ENCODE measurements at regions not wholly inside any gene's neighbourhood (a gene's known extent, or its start where the extent isn't known, plus 50 kb on each side); places are given as distances from the start of the nearest gene placed in this dataset.

DNA sequence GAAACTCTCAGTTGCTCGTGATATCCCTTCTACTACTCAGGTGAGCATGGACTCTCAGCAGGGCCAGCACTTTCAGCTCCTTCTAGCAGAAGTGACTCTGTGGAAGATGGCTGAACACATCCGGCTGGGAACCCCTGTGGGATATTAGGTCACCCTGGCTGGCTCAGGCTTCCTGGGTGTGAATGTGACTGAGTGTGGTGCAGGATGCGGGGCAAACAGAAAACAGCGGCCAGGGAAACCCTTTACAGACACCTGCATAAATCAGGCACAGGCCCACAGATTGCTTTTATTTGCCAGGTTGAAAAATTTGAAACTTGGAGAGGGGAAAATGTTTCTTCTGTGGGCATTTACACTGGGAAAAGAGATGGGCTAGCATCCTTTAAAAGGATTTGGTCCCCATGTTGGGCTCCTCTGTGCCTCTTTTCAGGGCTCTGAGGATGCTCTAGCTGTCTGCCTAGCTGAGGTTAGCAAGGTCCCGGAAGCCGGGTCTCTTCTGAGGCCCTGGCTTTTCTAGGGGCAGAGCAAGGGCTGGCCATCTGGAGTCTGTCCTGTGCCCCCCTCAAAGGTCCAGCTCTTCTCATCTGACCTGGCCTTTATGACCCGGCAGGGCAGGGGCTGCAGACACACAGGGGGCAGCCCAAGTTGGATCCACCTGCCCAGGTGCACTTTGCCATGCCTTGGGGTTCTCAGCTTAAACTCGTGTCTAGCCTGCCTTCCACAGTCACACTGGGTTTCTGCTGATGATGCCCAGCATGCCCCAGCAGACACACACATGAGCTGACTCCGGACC, 243.0 kb downstream of the SIPA1L2 start:
- DNase-seq (ENCODE audit: low read depth) (no peak), FAIRE-seq (peak; percentile 47)
- Histone ChIP-seq H3K27me3 (ENCODE audit: control insufficient read depth, insufficient read depth, low read length) (no peaks in the 10 kb centered on the region), H3K4me3 (ENCODE audit: low read depth, low read length) (no peak overlapping the region), H3K36me3 (ENCODE audit: control insufficient read depth, insufficient read depth, low read length) (no peaks in the 10 kb centered on the region)
- TF ChIP-seq, protein P1, sequence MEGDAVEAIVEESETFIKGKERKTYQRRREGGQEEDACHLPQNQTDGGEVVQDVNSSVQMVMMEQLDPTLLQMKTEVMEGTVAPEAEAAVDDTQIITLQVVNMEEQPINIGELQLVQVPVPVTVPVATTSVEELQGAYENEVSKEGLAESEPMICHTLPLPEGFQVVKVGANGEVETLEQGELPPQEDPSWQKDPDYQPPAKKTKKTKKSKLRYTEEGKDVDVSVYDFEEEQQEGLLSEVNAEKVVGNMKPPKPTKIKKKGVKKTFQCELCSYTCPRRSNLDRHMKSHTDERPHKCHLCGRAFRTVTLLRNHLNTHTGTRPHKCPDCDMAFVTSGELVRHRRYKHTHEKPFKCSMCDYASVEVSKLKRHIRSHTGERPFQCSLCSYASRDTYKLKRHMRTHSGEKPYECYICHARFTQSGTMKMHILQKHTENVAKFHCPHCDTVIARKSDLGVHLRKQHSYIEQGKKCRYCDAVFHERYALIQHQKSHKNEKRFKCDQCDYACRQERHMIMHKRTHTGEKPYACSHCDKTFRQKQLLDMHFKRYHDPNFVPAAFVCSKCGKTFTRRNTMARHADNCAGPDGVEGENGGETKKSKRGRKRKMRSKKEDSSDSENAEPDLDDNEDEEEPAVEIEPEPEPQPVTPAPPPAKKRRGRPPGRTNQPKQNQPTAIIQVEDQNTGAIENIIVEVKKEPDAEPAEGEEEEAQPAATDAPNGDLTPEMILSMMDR (IDR thresholded peaks at IDR 0.05; ENCODE audit: insufficient read depth, low read length, severe bottlenecking), result no peak

DNA sequence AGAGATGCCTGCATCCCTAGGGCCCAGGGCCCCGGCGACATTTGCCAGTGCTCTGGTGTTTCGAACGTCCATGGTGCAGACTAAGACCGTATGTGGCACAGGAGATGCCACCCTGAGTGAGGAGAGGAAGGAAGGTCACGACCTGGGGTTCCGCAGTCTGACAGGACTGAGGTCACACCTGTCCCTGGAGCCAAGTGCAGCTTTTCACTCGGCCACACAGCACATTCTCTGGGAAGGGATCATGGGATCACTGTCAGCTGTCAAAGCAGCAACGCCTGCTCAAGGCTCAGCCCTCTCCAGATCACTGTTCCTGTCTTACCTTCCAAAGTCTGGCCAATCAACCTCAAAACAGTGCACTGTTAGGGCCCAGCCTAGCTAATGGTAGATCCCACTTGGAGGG, 243.6 kb downstream of the SIPA1L2 start:
- Histone ChIP-seq H3K36me3 (ENCODE audit: control insufficient read depth, insufficient read depth, low read length) (no peaks in the 10 kb centered on the region), H3K4me3 (ENCODE audit: low read depth, low read length) (no peak overlapping the region), H3K27me3 (ENCODE audit: control insufficient read depth, insufficient read depth, low read length) (no peaks in the 10 kb centered on the region)
- TF ChIP-seq, protein P1 (IDR thresholded peaks at IDR 0.05; ENCODE audit: insufficient read depth, low read length, severe bottlenecking), result no peak
- no peak for DNase-seq (ENCODE audit: low read depth)
- FAIRE-seq, result no peak

DNA sequence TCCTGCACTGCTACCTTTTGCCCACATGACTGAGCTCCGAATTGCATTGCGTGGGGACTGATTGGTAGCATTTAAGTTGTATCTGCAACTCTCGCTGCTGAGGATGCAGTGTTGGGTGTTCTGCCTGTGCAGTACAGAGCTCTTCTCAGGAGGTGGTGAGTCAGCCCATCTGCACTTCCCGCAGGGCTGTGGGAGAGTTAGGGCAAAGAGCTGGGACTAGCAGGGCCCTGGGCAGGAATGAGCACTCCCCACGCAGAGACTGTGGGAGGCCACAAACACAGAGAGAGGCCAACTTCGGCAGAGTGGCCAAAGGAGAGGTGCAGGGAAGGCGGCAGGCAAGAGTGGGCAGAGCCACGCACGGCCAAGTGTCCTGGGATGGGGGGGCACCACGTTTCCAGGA, 244.7 kb downstream of the SIPA1L2 start:
- FAIRE-seq (peak; percentile 28), DNase-seq (ENCODE audit: low read depth) (peak; percentile 30)
- Histone ChIP-seq H3K36me3 (ENCODE audit: control insufficient read depth, insufficient read depth, low read length) (no peaks in the 10 kb centered on the region), H3K4me3 (ENCODE audit: low read depth, low read length) (no peak overlapping the region), H3K27me3 (ENCODE audit: control insufficient read depth, insufficient read depth, low read length) (no peaks in the 10 kb centered on the region)
- TF ChIP-seq, protein P1 (IDR thresholded peaks at IDR 0.05; ENCODE audit: insufficient read depth, low read length, severe bottlenecking), result no peak

DNA sequence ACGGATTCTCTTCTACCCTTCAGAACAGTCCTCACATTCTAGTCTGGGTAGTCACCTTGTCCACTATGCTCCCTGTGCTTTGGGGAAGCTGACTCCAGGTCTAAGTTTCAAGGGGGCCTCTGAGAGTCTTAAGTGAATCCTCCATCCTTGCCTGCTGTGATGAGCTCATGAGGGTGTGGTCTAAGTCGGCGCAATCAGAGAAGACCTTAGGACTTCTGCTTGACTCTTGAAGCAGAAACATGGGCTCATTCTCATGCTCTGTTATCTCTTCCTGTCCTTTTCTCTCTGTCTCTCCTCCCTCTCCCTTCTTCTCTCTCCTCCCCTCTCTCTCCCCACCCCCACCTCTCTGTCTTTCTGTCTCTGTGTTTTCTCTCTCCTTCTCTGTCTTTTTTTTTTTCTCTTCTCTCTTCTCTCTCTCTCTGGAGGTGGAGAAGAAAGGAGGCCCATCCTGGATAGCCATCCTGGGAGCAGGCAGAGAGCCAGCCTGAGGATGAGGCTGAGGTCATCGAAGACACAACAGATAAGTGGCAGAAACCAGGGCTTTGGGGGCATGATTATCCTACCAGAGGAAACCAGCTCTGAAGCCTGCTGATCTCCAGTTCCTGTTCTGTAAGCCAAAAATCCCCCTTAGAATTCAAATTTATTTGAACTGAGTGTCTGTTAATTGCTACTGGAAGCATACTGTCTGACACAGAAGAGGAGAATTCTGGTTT, 245.6 kb downstream of the SIPA1L2 start:
- Histone ChIP-seq H3K27me3 (ENCODE audit: control insufficient read depth, insufficient read depth, low read length) (no peaks in the 10 kb centered on the region), H3K4me3 (ENCODE audit: low read depth, low read length) (no peak overlapping the region), H3K36me3 (ENCODE audit: control insufficient read depth, insufficient read depth, low read length) (no peaks in the 10 kb centered on the region)
- DNase-seq (ENCODE audit: low read depth), result no peak
- FAIRE-seq, result no peak
- TF ChIP-seq, protein P1 (IDR thresholded peaks at IDR 0.05; ENCODE audit: insufficient read depth, low read length, severe bottlenecking), result no peak

DNA sequence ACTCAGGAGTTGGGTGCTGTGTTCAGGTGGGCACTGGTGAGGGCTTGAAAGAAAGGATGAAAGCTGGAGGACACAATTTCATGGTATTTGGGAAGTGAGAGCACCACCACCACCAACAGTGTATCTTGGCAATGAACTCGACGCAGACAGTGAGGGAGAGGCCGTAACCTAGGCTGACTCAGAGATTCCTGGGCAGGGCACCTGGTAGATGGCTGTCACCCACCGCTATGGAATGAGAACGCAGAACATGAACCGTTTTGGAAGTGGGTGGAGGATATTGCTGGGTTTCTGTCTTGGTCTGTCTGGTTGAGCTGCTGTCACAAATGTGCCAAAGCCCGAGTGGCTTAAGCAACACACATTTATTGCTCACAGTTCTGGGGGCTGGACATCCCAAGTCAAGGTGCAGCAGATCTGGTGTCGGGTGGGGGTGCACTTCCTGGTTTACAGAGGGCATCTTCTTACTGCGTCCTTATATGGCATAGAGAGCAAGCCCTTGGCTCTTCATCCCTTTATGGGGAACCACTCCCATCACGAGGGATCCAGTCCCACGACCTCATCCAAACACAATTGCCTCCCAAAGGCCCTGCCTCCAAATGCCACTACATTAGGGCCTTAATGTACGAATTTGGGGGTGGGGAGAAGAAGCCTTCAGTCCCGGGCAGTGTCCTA, 246.3 kb downstream of the SIPA1L2 start:
- FAIRE-seq (peak; percentile 7), DNase-seq (ENCODE audit: low read depth) (no peak)
- Histone ChIP-seq H3K4me3 (ENCODE audit: low read depth, low read length) (no peak overlapping the region), H3K36me3 (ENCODE audit: control insufficient read depth, insufficient read depth, low read length) (no peaks in the 10 kb centered on the region), H3K27me3 (ENCODE audit: control insufficient read depth, insufficient read depth, low read length) (no peaks in the 10 kb centered on the region)
- TF ChIP-seq, protein P1 (IDR thresholded peaks at IDR 0.05; ENCODE audit: insufficient read depth, low read length, severe bottlenecking), result no peak
